SK-N-SH treated with all-trans-retinoic acid at 6 μM for 48 hours (cell line): ENCODE measurements at regions not wholly inside any gene's neighbourhood (a gene's known extent, or its start where the extent isn't known, plus 50 kb on each side); places are given as distances from the start of the nearest gene placed in this dataset.

ENCODE experiments used
- PATZ1 ChIP-seq: fragments of 250-450 bp; sonication (Bioruptor Pico); IDR thresholded peaks from 2 replicates; pipeline ENCODE4 v1.8.0; 2020; ENCODE audit warnings: mild to moderate bottlenecking, moderate library complexity, borderline replicate concordance
- TCF4 ChIP-seq: fragments of 250-450 bp; sonication (Bioruptor Pico); IDR thresholded peaks from 2 replicates; pipeline ENCODE4 v1.8.0; 2021; ENCODE audit warnings: mild to moderate bottlenecking, moderate library complexity, borderline replicate concordance

- no peak for TF ChIP-seq PATZ1 (CRISPR knock-in tag)
- no peak for TF ChIP-seq TCF4 (CRISPR knock-in tag)
These were observed 223.5 kb upstream of the ID4 start for GRCh38 chr6:19613678-19614077.
